GM19452 (cell line): ENCODE measurements at regions not wholly inside any gene's neighbourhood (a gene's known extent, or its start where the extent isn't known, plus 50 kb on each side); places are given as distances from the start of the nearest gene placed in this dataset.
A peak's percentile ranks its signal among the peaks of the same experiment; 100 is the strongest.

ENCODE experiments used
- ATAC-seq: cut with Tn5 transposase; IDR thresholded peaks from one replicate; pipeline ENCODE4 v1.9.1; 2021; ENCODE audit not compliant: unreplicated experiment

DNA sequence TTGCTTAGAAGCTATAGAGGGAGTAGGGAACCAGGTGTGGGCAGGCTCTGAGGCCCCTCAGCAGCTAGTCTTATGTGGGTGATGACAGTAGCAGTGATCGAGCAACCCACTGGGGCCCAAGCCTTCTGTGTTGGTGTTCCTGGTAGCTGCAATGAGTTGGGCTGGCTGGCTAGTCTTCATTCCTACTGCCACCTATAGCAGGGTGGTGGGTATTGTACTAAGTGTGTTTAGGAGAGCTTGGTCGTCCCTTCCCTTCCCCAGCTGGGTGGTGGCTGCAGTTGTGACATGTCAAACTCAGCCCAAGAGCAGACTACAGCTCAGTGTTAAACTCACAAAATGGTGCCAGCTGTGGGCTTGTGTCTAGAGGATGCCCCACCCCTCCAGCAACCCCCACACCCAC is 486.1 kb upstream of the UBE2E3 start:
- no peak for ATAC-seq

DNA sequence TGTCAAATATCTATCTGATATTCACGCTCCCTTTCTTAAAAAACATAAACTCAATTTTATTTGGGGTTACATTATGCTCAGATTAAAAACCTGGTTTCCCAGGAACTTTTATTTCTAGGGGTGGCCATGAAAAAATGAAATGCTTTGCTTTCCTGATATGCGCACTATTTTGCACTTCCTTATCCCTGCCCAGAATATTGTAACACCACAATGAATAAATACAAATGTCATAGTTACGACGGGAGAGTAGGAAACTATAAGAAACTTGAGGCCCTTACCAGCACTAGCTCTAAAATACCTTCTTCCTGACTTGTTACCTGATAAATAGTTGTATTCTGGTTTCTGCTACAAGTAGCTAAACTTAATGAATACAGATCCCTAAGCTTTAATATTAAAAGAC is 475.6 kb upstream of the CWC22 start:
- ATAC-seq = no peak

DNA sequence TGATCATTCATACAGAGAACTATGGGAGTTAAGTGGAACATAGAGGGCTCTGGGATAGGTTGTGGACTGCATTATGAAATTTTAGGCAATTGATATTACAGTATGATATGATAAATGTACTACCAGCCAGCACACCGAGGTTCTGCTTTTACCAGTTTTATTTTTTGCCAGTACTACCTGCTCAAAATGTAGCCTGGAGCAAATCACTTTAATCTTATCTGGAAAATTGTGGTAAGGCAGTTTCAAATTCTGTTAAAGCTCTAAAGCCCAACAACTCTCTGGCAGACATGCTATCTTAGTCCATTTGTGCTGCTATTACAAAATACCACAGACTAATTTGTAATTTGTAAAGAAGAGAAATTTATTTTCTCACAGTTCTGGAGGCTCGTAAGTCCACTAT is 474.9 kb upstream of the CWC22 start:
- ATAC-seq = no peak

DNA sequence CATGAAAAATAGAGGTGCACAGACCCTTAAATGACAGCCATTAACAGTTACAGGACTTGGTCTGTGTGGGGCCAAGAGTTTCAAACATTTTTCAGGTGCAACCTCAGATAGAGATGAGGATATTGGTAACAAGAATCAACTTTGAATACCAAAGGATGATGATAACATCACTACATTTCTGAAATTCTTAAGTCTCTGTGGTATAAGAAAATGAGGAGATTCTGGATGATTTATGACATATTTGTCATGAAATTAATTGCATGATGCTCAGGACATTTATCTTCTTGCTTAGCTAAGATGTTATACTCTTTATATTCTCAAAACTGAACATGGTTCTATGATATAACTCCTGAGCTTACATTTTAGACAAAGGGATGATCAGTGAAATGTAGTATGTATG is 471.8 kb upstream of the CWC22 start:
- ATAC-seq = no peak

DNA sequence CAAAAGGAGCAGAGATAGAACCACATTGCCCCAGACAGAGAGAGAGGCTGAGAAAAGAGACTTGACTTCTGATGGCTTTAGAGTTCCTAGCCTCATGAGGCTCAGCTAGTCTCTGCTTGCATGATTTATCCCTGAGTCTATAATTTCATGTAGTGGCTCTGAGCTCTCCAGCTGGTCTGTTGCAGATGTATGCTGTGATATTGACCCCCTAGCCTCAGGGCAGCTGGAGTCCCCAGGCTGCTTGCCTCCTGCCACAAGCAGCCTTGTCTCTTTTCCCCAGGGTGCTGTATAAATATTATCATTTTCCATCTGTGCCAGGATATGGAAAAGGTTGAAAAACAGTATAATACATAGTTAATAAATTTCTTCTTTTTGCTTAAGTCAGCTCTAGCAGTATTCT is 467.6 kb upstream of the CWC22 start:
- ATAC-seq = no peak

DNA sequence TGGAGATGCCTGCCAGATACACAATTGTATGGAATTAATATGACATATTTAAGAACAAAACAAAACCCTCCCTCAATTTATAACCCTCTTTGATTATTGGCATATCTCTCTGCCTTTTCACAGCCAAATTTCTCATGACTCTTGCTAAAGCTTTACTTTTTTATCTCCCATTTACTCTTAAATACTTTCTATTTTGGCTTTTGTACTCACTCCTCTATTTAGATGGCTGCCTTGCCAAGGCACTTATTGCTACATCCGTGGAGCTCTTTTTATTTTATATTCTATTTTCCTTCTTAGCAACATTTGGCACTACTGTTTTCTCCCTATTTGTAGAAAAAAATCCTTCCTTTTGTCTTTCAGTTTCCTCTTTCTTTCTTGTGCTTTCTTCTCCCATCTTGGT is 466.4 kb upstream of the CWC22 start:
- ATAC-seq = no peak

DNA sequence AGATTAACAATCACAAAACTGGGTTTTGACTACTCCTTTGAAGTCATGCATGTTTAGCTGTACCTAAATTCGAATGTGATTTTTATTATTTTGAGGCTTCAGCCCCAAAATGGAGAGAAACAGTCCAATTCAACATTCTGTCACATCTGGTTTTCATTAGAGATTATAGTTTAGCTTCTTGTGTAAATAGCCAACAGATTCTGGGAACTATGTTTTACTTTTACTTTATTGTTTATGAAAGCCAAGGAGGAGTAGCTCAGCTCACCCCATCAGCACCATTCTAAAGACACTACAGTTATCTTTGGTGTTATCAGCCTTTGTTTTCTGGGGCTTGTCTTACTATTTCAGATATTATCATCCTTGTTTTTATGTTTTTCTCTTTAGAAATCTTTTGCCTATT is 465.0 kb upstream of the CWC22 start:
- ATAC-seq = no peak

DNA sequence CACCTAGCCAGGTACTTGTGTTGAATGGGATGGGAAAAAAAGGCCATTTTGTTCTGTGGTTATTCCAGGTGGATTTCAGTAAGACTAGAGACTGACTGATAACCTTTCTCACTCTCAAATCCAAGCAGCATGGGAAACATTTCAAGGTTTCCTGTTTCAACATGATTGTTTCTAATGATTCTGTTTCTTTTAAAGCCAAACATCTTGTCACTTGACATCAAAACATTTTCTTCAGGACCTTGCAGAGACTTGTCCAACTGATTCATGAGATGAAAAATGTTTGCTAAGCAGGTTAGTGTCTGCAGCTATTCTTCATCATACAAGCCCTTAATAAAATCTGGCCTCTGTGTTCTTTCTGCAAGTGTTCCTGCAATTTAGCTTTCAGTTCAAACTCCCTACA is 456.5 kb upstream of the CWC22 start:
- no peak for ATAC-seq

DNA sequence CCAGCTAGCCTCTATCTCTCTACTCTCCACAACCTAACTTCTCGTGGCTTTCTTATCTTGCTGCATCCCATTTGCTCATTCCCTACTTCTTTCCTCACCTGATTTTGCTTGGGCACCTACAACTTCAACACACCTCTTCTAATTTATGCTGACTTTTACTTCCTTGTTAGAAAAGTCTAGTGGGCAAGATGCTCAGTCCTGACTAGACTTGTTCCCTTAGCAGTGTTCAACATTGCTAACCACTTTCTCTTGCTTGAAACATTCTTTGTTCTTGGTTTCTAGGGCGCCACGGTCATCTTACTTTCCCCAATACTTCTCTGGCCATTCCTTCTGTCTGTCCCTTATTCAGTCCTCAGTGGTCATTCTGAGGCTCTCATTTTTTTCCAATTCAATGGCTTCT is 454.7 kb upstream of the CWC22 start:
- no peak for ATAC-seq

DNA sequence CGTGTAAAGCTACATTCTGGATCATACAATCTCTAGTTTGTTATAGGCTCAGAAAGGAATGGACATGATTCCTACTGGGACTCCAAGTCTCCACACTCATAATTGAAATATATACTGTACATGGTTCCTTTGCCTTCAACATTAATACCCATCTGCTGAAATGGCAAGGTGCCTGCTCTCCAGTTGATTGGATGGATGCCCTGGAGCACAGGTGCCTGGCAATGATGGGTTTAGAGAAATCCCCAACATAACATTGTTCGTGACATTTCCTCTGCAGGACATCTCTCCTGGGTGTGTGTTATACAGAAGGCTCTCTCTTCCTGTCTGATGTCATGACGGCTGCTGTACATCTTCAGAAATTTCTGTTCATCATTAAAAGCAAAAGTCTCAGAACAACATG is 449.7 kb upstream of the CWC22 start:
- ATAC-seq = no peak

DNA sequence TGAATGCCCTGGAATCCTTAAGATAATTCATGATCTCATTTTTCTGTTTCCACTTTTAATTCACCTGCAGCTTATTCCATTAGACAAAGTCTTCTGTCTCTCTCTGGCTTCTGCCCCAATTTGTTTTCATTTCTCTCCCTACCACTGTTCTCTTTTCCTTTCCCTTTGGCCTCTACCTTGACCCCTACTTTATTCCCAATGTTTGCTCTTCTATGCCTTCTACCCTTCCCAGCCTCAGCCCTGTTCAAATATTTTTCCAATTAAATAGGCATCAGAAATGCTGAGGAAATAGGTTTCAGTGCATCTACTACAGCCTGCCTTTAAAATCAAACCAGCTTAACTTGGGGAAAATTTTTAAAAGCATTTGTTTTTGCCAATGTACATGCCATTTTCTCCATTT is 443.7 kb upstream of the CWC22 start:
- no peak for ATAC-seq

DNA sequence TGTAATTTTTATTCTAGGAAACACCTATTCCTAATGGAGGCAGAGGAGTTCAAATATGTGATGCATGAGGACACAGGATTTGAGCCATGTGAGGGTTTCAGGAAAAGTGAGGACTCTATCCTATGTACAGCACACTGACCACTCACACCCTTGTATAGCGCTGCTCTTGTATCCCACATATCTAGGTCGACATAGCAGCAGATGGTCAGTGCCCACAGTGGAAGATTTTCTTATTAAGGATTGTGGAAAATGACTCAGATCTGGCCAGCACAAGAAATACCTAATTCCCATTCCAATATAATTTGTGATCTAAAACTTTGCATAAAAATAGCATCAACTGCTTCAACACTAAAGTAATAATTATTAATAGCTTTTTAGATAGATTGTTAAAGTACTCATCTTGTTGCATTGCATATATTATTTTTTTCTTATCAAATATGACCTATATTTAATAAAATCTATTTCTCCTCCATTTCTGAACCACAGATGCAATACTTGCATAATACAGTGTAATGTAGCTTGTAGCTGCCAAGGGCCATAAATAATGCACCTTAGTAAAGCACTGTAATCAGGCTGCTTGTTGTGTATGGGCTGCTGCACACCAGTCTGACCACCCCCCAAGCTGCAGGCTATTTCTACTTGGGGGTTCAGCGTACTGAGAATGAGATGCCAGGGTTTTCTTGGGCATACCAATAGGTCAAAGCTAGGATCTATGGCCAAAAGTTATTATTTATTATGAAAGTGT is 442.2 kb upstream of the CWC22 start:
- ATAC-seq = no peak

DNA sequence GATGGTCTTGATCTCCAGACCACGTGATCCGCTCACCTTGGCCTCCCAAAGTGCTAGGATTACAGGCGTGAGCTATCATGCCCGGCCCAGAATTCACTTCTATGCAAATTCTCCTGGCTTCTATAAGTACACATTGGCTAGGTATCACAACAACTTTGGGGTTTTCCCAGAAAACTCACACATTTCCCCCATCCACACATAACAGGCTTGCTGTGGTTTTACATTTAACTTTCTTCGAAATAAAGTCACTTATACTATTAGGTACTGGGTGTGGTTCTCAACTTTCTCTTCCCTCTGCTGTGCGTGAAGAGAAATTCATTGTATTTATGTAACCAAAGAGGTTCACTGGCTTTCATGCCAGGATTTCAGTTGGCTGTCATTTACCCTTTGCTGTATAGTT is 439.4 kb upstream of the CWC22 start:
- ATAC-seq = no peak

DNA sequence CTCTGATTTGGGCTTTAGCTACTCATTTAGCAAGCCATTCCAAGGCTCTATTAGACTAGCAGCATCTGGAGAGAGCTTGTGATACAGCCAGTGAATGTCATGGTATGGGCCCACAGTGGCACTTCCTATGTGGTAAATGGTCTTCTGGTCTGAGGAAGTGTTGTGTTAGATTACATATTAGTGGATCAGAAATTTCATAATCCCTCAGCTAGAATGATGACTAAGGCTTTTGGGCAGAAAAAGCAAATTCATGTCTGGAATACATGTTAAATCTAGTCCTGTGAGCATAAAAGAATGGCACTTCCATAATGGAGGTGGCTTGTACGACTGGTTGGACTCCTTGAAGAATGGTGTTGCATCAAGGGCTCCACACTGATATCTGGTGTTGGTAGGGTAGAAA is 436.8 kb upstream of the CWC22 start:
- no peak for ATAC-seq

DNA sequence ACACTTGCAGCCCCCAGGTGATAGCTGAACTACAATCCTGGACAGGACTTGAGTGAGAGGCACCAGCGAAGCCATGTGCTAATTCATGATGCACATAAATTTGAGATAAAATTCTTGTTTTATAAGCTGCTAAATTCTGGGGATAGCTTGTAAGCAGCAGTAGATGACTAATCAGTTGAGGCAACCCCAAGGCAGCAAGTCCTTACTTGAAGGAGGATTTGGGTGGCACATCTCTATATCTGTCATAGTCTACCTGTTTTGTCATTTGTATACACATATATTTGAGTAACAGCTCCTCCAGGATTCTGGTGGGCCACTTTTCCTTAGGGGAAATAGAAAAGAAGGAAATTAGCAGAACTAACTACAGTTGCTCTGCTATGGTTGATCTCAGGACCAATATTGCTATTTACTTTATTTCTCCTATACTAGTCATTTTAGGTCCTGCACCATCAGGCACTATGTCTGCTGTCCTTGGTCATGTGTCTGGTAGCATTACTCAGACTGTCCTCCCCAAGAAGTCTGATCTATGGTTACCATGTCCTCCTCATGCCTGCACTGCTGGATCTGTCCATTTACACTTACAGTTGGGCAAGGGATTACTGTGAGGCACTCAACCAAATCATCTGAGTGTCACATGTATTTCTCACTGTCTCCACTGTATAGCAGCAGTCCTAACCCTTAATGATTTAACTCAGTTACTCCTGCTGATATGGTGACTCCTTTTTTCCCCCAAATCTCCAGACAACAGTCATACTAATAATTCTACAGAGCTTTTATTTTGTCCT is 436.0 kb upstream of the CWC22 start:
- ATAC-seq = no peak

DNA sequence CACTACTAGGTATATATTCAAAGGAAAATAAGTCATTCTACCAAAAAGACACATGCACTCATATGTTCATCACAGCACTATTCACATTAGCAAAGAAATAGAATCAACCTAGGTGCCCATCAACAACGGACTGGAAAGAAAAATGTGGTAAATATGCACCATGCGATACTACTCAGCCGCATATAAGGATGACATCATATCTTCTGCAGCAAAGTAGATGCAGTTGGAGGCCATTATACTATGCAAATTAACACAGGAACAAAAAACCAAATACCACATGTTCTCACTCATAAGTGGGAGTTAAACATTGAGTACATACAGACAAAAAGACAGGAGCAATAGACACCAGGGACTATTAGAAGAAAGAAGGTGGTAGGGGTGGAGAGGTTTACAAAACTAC is 412.1 kb upstream of the CWC22 start:
- ATAC-seq = no peak

DNA sequence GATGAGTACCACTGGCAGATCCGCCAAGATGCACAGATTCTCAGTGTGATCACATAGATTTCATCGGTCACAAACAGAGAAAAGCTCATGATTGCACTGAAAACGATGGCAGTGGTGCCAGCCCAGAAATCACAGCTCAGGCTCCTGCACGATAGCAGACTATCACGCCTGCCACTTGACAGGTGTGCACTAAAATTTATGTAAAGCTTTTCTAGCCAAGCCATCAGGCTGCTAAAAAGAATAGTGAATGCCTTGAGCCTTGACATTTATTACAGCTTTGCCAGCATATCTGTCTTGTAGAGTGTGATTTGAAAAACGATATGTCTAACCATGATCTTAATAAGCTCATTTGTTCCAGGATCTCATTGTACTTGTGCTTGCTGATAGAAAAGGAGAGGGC is 409.5 kb upstream of the CWC22 start:
- ATAC-seq = no peak

DNA sequence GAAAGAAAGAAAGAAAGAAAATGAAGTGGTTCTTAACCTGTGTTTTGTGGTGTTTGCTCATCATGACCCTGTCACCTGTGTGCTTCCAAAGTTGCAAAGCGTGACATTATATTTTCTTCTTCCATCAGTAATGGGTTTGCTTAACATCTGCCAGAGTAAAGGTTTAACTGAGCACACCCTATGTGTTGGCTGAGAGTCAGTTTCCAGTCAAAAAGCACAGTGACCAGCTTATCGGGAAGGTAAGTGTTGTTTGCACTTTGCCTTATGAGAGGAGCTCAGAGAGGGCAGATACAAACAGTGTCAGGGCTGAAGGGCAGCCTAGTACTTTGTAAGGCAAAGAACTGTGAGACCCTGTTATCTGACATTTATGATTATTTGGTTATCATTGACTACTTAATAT is 406.2 kb upstream of the CWC22 start:
- no peak for ATAC-seq

DNA sequence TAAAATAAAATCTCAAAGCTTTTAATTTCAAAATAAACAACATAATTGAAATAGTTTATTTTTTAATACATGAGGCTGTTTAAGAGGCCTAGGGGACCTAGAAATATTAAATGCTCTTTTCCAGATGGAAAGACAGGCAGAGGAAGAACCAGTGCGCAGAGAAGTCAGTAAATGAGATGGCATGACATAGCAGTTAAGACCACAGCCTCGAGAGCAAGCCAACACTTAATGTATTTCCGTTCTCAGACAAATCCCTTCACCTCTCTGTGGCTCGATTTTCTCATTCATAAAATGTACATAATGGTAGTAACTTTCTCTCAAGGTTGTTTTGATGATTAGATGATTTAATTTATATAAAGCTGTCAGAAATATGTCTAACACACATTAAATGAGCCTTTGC is 405.1 kb upstream of the CWC22 start:
- no peak for ATAC-seq

DNA sequence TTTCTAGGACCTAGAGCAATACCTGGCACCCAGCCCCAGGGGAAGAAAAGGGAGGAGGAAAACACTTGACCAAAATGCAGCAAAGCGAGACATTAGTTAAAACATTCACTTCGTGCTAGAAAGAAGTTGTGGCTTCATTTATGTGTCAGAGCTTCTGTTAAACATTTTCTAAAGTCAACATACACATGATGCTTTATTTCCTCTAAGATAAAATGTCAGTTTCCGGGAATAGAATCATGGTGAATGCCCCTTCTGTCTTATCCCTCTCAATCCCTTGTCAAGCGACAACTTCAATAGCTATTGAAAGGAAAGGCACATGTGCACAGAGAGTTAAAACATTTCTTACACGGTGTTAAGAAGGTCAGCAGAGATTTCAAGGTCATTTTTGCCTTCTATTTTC is 404.6 kb upstream of the CWC22 start:
- peak; percentile 84 for ATAC-seq

DNA sequence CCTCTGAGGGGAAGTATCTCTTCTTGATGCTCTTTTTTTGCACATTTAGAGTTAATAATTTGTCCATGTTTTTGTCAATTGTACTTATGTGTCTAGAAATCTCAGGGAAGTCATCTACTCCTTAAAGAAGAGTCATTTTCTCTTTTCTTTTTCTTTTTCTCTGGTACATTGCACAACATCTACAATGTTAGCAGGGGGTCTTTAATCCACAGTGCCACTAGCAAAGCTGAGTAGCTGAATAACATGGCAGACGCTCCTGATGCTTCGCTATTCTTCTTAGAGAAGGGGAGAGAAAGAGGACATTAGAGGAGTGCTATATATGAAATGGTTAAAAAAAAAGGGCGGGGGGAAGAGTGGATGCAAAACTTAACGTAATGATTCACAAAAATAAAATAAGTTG is 399.6 kb upstream of the CWC22 start:
- ATAC-seq = no peak

DNA sequence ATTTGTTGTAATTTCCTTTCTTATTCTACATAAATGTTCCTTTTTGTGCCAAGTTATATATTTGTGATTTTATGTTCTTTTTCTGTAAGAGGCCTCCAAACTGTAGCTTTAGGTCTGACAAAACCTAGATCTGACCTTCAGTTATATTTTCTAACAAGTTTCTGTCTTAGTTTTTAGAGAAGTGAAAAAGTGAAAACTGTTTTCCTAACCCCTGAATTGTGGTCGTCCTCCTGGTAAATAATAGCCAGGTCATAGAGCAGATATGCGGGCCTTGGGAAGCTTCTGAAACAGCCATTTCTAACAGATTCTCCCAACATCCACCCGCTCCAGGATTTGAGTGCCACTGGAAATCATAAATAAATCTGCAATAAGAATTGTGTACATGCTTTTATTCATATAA is 398.4 kb upstream of the CWC22 start:
- no peak for ATAC-seq

DNA sequence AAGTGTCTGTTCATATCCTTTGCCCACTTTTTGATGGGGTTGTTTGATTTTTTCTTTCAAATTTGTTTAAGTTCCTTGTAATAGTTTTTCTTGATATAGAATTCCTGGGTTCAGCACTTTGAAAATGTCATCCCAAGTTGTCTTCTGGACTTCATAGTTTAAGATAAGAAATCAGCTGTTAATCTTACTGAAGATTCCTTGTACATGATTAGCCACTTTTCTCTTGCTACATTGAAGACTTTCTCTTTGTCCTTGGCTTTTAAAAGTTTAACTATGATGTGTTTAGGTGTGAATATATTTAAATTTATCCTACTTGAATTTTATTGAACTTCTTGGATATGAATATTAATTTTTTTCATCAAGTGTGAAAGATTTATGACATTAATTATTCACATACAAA is 387.2 kb upstream of the CWC22 start:
- no peak for ATAC-seq
